ENCODE measurements at regions not wholly inside any gene's neighbourhood (a gene's known extent, or its start where the extent isn't known, plus 50 kb on each side); places are given as distances from the start of the nearest gene placed in this dataset.
"Not testable (repeated sequence)": the region's sequence is repeated elsewhere in the genome, so short reads cannot be mapped to it uniquely, and the experiment has no call there.

DNA sequence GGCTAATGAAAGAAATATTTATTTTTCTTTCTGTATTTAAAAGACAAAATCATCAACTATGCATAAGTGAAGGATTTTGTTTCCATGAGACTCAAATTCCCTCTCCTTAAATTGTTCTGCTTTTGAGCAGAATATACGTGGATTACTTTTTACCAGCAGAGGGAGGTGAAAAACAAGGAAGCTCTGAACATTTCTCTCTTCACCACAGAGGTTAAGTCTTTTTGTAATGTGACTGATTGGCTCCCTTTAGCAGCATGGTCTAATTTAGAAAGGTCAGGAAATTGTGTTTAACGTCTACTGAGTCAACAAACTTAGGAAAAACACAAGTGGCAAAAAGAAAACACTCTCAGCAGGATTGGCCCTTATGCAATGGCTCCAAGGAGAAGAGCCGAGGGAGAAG, 55.1 kb upstream of the F9 start:
- DNase-seq (ENCODE audit: low spot score), result no peak

DNA sequence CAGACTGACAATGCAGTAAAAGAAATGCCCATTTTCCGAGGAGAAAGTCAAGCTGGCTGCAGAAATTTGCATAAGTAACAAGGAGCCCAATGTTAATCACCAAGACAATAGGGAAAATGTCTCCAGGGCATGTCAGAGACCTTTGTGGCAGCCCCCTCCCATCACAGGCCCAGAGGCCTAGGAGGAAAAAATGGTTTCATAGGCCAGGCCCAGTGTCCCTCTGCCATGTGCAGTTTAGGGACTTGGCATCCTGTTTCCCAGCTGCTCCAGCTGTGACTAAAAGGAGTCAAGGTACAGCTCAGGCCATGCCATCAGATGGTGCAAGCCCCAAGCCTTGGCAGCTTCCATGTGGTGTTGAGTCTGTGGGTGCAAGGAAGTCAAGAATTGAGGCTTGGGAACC, 68.6 kb upstream of the F9 start:
- not testable (repeated sequence) for DNase-seq (ENCODE audit: low spot score)

DNA sequence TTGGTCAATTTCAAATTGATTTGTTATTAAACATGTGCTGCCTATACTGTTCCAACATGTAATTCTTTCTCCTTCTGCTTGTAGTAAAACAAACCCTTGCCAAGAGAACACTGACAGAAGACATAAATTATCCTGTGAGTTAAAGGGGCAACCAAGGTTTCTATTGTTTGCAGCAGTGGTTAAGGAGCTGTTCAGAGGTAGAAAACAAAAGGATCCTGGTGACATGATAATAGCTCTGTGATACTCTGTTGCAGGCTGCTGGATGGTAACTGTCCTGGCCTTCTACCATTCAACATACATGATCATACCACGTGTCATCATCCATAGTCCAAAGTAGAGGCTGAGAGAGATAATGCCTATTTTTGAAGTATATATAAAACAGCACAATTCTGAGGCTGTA, 75.8 kb upstream of the F9 start:
- no peak for DNase-seq (ENCODE audit: low spot score)

DNA sequence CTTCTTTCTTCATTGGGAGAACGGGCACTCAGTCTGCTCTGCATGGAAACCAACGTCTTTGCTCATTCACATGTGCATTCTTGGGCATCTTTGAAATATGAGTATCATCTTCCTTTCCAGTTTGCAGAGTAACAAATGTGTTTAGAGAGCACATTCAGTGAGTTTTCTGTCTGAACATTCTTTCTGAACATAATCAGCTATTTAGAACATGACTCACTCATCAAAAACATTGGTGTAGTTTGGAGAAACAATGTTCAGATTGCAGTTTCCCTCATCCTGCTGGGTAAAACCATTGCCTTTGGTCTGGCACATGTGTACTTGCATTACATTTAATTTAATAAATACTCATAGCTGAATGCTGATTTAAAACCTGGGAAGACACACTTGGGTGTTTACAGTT, 81.5 kb upstream of the F9 start:
- DNase-seq (ENCODE audit: low spot score), result no peak

DNA sequence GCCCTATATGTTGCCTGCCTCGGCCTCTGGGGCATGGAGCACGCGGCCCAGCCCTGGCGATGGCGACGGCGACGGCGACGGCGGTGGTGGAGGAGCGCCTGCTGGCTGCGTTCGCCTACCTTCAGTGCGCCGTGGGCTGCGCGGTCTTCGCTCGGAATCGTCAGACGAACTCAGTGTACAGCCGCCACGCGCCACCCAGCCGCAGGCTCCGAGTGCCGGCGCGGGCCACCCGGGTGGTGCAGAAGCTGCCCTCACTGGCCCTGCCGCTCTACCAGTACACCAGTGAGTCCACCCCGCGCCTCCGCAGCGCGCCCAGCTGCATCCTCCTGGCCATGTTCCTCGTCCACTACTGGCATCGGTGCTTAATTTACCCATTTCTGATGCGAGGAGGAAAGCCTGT, 83.7 kb upstream of the F9 start:
- no peak for DNase-seq (ENCODE audit: low spot score)

DNA sequence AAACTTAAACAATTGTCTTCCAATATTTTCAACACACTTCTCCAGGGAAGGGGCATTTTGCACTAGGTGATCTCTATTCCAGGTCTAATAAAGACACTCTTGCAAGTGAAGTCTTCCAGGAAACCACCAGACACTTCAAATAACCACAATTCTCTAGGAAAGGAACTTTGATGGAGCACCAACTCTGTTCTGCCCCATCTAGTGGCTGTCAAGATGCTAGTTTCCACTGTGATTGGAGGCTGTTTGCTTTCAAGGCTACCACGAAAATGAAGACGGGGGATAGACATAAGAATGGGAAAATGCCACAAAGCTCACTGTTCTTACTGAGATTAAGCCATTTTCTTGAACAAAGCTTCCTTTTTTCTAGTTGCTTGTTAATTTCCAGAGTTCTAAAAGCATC, 100.6 kb upstream of the F9 start:
- peak; percentile 0 for DNase-seq (ENCODE audit: low spot score)

DNA sequence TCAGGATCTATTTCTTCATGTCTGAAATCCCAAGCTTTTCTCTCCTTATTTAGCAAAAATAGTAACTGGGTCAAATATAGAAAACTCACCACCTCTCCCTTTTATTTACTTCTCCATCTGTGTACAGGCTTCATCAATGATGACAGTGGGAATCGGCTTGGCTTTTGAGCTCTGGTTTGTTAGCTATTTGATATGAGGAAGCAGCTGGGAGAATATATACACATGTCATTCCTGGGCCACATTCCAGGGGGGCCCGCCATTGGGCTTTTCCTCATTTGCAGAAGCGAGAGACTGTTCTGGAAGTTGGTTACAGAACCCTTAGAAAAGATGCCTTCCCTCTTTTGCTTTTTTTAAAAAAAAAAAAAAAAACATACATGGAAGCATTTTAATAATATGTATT, 107.4 kb upstream of the F9 start:
- no peak for DNase-seq (ENCODE audit: low spot score)

DNA sequence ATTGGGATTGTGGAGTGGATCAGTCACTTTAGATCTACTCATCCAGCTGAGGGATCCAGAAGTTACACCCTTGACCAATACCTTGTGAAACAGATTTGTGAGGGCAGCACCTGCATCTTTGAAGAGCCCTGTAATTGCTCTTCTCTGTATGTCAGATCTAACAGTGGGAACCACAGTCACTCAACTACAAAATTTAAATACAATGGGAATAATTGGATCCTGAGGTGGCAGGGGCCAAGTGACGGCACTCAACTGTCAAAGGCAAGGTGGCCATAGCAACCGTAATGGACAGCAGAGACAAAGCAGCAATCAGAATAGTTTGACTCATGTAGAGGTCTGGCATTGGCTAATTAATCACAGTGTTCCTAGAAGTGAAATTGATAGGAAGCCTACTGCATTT, 132.3 kb upstream of the F9 start:
- DNase-seq (ENCODE audit: low spot score), result not testable (repeated sequence)

DNA sequence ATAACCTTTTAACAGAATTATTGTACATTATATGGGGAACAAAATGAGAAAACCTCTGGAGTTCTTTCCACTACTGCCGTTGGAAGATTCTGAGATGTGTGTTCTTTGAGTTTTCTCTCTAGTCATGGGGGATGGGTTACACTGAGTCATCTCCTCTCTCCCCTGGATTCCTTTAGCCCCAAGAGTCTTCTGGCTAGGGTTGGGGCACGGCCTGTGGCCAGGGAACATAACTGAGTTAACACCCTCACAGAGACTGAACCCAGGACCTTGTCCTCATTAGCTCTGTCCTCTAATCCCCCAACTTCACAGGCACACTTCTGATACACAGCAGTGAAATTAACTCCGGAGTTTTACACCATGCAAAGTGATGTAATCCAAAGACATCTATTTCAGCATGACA, 142.3 kb upstream of the F9 start:
- no peak for DNase-seq (ENCODE audit: low spot score)

DNA sequence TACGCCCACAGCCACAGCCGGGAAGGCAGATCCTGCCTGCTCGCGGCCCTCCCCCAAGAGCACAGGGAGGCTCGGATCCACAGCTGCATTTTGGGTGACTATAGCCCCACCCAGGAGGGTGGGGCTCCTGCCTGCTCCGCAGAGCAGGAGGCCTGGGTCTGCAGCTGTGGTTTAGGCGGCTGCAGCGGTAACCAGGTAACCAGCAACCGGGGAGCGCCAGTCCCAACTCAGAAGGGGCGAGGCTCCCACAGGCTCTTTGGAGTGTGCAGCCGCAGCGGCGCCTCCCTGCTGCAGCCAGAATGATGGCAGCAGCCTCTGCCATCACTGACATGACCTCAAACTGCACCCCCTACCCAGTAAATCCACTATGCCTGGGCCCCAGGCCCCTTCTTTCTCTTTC, 148.0 kb upstream of the F9 start:
- DNase-seq (ENCODE audit: low spot score), result no peak

DNA sequence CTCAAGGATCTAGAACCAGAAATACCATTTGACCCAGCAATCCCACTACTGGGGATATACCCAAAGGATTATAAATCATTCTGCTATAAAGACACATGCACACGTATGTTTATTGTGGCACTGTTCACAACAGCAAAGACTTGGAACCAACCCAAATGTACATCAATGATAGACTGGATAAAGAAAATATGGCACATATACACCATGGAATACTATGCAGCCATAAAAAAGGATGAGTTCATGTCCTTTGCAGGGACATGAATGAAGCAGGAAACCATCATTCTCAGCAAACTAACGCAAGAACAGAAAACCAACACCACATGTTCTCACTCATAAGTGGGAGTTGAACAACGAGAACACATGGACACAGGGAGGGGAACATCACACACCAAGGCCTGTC, 154.0 kb upstream of the F9 start:
- not testable (repeated sequence) for DNase-seq (ENCODE audit: low spot score)

DNA sequence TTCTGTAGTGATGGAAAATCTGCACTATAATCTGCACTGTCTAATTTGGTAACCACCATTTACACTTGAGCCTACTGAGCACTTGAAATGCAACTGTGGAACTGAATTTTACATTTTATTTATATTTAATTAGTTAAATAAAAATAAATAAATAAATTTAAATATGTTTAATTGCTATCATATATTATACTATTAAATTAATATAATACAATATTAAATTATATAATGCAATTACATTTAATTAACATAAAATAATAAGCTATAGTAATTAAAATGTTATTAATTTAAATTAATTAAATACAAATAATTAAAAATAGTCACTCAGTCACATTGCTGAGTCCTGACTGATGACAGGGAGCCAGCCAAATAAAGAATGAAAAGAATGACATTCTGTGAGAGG, 170.2 kb upstream of the F9 start:
- DNase-seq (ENCODE audit: low spot score), result no peak

DNA sequence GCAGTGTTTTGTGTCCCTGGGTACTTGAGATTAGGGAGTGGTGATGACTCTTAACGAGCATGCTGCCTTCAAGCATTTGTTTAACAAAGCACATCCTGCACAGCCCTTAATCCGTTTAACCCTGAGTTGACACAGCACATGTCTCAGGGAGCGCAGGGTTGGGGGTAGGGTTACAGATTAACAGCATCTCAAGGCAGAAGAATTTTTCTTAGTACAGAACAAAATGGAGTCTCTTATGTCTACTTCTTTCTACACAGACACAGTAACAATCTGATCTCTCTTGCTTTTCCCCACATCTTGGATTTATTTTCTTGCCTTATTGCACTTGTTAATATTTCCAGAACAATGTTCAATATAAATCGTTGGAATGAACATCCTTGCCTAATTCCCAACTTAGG, 187.9 kb upstream of the F9 start:
- not testable (repeated sequence) for DNase-seq (ENCODE audit: low spot score)

DNA sequence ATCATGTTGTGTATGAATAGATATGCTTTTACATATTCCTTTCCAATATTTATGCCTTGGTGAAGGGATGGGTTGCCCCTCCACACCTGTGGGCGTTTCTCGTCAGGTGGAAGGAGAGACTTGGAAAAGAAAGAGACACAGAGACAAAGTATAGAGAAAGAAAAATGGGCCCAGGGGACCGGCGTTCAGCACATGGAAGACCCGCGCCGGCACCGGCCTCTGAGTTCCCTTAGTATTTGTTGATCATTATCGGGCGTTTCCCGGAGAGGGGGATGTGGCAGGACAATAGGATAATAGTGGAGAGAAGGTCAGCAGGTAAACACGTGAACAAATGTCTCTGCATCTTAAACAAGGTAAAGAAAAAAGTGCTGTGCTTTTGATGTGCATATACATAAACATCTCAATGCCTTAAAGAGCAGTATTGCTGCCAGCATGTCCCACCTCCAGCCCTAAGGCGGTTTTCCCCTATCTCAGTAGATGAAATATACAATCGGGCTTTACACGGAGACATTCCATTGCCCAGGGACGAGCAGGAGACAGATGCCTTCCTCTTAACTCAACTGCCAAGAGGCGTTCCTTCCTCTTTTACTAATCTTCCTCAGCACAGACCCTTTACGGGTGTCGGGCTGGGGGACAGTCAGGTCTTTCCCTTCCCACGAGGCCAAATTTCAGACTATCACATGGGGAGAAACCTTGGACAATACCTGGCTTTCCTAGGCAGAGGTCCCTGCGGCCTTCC, 188.5 kb upstream of the F9 start:
- DNase-seq (ENCODE audit: low spot score), result not testable (repeated sequence)

DNA sequence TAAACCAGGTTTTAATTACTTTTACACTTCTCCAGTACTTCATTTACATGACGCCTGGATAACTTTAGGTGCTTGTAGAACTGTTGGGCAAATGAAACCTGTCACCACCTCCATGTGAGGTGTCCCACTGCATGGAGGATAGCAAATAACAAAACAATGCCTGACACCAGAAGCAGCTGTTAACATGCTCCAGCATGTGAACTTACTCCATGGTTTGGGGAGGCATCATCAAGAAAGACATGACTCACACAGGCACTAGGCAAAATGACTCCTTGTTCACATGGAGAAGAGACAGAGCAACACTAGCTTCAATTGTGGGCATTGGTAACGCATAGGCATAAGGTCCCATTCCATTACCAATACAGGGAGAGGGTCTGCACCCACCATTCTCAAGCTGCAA, 198.1 kb upstream of the F9 start:
- no peak for DNase-seq (ENCODE audit: low spot score)

DNA sequence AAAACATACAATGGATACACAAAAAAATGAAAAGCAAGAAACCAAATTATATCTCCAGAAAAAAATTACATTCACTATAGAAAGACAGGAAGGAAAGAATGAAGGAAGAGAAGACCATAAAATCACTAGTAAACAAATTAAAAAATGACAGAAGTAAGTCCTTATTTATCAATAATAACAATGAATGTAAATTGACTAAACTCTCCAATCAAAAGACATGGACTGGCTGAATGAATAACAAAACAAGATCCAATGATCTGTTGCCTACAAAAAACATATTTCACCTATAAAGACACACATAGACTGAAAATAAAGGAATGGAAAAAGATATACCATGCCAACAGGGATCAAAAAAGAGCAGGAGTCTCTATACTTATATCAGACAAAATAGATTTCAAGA, 203.2 kb upstream of the F9 start:
- DNase-seq (ENCODE audit: low spot score), result no peak

DNA sequence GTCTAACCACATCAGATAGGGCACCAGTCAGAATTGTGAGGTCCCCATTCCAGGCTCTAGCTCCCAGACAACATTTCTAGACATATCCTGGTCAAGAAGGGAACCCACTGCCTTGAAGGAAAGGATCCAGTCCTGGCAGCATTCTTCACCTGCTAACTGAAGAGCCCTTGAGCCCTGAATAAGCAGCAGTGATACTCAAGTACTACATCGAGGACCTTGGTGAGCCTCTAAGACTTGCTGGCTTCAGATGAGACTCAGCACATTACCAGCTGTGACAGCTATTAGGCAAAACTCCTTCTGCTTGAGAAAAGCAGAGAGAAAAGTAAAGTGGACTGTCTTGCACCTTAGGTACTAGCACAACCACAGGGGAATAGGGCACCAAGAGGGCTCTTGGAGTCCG, 205.8 kb upstream of the F9 start:
- no peak for DNase-seq (ENCODE audit: low spot score)

DNA sequence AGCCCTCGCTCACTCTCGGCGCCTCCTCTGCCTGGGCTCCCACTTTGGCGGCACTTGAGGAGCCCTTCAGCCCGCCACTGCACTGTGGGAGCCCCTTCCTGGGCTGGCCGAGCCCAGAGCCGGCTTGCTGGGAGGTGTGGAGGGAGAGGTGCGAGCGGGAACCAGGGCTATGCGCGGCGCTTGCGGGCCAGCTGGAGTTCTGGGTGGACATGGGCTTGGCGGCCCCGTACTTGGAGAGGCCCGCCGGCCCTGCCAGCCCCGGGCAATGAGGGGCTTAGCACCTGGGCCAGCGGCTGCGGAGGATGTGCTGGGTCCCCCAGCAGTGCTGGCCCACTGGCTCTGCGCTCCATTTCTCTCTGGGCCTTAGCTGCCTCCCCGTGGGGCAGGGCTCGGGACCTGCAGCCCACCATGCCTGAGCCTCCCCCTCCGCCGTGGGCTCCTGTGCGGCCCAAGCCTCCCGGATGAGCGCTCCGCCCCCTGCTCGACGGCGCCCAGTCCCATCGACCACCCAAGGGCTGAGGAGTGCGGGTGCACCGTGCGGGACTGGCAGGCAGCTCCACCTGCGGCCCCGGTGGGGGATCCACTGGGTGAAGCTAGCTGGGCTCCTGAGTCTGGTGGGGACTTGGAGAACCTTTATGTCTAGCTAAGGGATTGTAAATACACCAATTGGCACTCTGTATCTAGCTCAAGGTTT, 209.7 kb upstream of the F9 start:
- DNase-seq (ENCODE audit: low spot score), result not testable (repeated sequence)

DNA sequence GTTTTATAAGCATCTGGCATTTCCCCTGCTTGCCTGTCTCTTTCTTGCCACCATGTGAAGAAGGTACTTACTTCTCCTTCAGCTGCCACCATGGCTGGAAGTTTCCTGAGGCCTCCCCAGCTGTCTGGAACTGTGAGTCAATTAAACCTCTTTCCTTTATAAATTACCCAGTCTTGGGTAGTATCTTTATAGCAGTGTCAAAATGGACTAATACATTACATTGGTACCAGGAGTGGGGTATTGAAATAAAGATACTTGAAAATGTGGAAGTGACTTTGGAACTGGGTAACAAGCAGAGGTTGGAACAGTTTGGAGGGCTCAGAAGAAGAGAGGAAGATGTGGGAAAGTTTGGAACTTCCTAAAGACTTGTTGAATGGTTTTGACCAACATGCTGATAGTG, 223.9 kb upstream of the F9 start:
- DNase-seq (ENCODE audit: low spot score), result not testable (repeated sequence)

DNA sequence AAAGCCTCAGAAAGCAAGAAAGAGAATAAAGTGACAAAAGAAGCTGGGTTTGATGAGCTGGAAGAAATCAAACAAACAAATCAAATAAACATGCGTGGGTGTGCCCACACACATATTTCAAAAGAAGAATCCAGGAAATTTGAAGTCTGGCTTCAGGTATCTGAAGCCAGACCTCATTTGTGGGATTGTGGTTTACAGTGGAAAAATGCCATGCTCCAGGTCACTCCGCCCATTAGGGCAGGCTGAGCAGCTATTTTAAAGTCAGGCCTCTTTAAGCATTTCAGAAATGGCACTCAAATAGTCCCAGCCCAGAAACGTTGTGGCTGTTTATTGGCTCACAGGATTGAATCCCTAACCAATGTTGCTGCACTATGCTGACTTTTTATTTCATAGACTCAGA, 226.1 kb upstream of the F9 start:
- no peak for DNase-seq (ENCODE audit: low spot score)

DNA sequence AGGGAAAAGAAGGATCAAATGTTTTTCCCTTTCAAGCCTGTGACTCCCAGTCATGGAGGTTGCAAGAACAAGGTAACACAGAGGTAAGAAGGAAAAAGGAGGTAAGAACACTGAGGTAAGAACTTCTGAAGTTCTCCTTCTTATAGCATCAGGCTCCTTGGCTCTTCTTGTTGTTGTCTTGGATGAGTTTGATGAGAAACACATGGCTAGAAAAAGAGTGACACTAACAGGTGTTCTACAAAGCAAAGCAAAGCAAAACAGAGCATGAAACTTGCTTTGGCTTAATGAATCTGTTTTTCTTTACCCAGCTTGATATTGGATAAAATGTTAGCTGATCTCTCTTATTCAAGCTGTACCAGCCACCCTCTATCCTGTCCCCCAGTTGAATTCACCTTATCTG, 231.2 kb upstream of the F9 start:
- DNase-seq (ENCODE audit: low spot score), result no peak

DNA sequence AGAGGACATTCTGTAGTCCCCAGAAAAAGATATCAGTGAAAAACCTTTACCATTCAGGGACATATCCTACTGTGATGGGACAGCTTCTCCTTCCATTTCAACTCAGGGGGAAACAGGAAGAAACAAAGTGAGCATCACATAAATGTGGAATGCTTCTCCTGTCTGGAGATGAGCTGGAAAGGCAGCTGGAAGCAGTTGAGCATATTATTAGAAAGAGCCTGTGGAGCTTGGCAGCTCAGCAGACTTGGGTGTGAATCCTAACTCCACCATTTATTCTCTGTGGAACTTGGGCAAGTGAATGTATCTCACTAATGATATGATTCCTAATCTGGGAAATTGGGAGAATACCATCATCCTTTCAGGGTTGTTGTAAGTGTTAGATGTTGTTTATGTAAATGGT, 232.1 kb upstream of the F9 start:
- DNase-seq (ENCODE audit: low spot score), result no peak

DNA sequence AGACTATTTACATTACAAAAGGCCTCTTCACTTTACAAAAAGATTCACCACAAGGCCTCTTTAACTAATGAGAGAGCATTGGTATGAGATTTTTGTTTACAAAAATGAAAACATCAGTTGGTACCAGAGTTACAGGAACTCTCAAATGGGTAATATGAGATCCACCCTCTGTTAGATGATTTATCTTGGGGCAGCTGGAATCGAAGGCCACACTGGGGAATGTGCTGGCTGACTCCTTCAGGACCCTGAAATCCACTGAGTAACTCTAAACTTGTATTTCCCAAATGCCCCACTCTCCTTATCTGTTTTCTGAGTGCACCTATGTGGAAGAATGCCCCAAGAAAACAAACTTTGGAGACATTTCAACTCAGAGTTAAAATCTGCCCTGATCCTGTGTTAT, 232.9 kb upstream of the F9 start:
- no peak for DNase-seq (ENCODE audit: low spot score)

DNA sequence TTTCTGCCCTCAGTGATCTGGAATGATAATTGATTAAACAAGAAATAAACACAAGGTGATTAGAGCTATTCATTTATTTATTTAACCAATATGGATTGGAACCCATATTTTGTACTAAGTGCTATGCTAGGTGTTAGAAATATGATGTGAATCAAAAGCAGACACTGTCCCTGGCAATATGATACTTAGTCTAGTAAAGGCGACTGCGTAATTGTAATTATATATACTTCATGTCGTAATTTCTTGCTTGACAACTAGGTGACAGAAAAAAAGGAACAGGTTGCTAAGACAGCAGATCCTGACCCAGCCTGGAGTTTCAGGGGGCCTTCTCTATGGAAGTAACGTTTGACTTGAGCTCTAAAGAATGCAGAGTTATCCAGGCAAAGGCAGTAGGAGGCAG, 236.5 kb upstream of the F9 start:
- DNase-seq (ENCODE audit: low spot score), result no peak
